Lower leg skin (tissue), 3 donors: ENCODE measurements at regions not wholly inside any gene's neighbourhood (a gene's known extent, or its start where the extent isn't known, plus 50 kb on each side); places are given as distances from the start of the nearest gene placed in this dataset.

Source experiments
- POLR2A ChIP-seq, 2 donors: fragments of 450-650 bp; IDR thresholded peaks; one replicate each; pipeline ENCODE4 v1.6.1; 2016 to 2017; ENCODE audit warnings: antibody characterized with exemption in 2 of 2, mild to moderate bottlenecking in 1 of 2, moderate library complexity in 1 of 2
- TF ChIP-seq, protein P1 (sequence below), 3 donors: fragments of 450-650 bp; IDR thresholded peaks; one replicate each; pipeline ENCODE4 v1.5.1; 2016; ENCODE audit warnings: antibody characterized with exemption in 3 of 3, mild to moderate bottlenecking in 3 of 3, moderate library complexity in 2 of 3

DNA sequence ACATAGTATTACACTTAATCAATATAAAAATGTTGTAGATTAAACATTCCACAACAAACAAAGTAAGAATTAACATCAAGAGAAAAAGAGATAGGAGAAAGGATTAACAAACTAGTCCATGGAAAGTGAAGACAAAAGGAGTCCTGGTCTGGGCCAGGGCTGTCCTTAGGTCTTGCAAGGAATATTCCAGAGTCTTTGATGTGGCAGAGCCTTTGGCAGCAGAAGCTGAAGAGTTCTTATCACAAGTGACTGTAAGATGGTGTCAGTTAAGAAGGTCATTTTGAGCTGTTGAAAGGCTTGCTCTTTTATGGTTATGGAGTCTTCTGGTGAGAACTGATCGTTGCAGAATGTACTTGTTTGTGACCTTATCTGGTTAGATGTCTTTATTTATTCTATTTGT lies 127.7 kb upstream of the LRRTM4 start:
- TF ChIP-seq, protein P1, sequence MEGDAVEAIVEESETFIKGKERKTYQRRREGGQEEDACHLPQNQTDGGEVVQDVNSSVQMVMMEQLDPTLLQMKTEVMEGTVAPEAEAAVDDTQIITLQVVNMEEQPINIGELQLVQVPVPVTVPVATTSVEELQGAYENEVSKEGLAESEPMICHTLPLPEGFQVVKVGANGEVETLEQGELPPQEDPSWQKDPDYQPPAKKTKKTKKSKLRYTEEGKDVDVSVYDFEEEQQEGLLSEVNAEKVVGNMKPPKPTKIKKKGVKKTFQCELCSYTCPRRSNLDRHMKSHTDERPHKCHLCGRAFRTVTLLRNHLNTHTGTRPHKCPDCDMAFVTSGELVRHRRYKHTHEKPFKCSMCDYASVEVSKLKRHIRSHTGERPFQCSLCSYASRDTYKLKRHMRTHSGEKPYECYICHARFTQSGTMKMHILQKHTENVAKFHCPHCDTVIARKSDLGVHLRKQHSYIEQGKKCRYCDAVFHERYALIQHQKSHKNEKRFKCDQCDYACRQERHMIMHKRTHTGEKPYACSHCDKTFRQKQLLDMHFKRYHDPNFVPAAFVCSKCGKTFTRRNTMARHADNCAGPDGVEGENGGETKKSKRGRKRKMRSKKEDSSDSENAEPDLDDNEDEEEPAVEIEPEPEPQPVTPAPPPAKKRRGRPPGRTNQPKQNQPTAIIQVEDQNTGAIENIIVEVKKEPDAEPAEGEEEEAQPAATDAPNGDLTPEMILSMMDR (IDR thresholded peaks at IDR 0.05) = no peak
- no peak for TF ChIP-seq POLR2A (IDR thresholded peaks at IDR 0.05)
